ENCODE measurements at regions not wholly inside any gene's neighbourhood (a gene's known extent, or its start where the extent isn't known, plus 50 kb on each side); places are given as distances from the start of the nearest gene placed in this dataset.
"Not testable (repeated sequence)": the region's sequence is repeated elsewhere in the genome, so short reads cannot be mapped to it uniquely, and the experiment has no call there.

DNA sequence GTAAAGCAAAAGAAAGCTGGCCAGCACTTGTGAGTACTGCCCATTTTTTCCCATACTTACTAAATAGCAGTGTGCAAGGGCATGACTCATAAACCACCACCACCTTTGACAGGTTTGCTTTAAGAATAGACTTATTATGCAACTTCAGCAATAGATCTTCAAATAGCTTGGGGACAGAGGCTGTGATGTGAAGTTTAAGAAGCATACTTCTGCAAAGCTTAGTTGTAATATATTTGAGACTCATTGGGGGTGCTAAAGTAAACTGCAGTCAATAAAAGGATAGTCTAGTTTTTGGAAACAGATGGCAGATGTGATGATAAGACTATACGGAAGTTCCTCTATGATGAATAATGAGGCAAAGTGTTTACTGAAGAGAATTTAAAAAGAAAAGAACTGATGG lies 210.0 kb downstream of the PLA2G4A start:
- no peak for DNase-seq

DNA sequence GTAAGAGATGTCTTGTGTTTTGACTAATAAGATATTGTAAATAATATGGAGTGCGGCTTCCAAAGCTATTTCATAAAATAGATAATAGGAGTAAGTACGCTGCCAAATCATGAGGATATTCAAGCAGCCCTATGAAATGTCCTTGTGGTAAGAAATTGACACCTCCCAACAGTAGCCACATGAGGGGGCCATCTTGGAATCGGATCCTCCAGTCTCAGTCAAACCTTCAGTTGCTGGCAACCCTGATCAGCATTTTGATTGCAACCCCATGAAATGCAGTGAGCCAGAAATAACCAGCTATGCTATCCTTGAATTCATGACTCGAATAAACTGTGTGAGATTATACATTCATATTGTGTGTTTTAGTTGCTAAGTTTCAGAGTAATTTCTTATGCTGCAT lies 212.4 kb downstream of the PLA2G4A start:
- no peak for DNase-seq

DNA sequence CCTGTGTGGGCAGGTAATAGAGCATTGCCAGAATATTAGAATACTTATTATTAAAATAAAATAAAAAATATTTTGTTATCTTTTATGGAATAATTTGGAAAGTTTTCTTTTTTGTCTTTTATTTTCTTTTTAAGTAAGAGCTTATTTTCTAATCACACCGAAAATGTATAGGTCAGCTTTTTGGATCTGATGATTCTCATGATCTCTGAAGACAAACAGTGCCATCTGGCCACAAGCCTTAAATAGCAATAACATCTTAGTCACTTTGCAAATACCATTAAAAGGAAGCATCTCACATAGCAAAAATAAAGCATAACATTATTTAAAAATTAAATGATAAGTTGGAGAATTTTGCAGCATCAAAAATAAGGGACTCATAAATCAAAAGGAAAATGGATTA lies 213.8 kb downstream of the PLA2G4A start:
- no peak for DNase-seq

DNA sequence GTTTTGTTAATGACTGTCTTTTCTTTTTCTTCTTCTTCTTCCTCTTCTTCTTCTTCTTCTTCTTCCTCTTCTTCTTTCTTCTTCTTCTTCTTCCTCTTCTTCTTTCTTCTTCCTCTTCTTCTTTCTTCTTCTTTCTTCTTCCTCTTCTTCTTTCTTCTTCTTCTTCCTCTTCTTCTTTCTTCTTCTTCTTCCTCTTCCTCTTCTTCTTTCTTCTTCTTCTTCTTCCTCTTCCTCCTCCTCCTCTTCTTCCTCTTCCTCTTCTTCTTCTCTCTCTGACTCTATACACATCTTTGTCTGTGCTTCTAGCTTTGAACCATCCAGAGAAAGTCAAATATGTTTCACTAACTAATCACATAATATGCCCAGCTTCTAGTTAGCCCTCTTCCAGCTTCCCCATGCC lies 214.7 kb downstream of the PLA2G4A start:
- not testable (repeated sequence) for DNase-seq

DNA sequence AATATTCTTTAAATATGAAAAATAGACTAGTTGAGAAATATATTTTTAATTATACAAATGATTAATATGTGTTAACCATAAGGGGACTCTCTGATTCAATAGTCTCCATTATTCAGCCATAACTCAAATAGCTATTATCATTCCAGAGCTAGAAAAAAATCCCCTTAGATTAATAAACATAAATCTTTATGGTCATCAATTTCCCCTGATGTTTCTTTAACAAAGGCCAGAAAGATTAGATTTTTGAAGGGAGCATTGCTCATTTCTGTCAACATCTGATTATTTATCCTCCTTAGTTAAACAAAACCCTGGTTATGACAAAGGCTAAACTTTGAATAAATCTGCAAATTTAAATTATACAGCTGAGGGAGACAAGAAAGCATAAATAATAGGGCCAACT lies 215.7 kb downstream of the PLA2G4A start:
- DNase-seq, result no peak

DNA sequence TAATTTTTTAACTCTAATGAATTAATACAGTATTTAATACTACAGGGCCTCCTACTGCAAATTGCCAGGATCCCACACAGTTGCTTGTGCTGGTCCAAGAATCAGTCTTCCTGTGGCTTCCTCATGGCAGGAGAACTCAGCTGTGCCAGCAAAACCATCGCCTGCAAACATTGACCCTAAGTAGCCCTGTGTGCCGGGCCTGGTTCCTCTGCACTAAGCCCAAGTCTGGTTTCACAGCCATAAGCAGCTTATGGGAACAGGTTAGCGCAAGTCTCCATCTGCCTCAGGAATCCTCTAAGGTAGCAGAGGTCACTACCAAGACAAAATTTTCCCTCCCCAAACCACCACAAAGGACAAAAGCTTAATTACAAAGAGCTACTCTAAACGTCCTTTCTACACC lies 216.6 kb downstream of the PLA2G4A start:
- DNase-seq, result no peak

DNA sequence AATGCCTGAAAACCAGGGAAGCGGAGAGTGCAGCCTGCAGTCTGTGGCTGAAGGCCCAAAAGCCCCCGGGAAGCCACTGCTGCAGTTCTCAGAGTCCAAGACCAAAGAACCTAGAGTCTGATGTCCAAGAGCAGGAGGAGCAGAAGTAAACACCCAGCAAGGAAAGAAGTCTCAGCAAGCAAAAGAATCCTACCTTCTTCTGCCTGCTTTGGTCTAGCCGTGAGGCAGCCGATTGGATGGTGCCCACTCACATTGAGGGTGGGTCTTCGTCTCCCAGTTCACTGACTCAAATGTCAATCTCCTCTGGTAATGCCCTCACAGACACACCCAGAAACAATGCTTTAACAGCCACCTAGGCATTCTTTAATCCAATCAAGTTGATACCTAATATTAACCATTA lies 217.5 kb downstream of the PLA2G4A start:
- no peak for DNase-seq

DNA sequence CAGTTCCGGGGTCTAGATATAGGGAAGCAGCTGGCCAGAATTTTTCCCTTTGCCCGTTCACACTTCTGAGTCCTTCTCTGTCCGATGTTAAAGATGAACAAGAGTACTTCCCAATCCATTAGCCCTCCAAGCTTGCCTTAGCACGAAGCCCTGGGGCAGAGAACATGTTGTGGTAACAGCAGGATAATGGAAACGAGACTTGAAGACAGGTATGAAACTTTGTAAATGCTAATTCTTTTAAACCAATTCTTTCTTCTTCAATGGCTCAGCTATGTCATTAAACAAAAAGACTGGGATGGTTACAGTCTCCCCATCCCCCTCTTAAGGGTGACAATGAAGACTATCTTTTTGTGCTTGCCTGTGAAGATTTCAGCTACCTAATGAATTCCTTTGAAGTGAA lies 218.5 kb downstream of the PLA2G4A start:
- DNase-seq, result no peak

DNA sequence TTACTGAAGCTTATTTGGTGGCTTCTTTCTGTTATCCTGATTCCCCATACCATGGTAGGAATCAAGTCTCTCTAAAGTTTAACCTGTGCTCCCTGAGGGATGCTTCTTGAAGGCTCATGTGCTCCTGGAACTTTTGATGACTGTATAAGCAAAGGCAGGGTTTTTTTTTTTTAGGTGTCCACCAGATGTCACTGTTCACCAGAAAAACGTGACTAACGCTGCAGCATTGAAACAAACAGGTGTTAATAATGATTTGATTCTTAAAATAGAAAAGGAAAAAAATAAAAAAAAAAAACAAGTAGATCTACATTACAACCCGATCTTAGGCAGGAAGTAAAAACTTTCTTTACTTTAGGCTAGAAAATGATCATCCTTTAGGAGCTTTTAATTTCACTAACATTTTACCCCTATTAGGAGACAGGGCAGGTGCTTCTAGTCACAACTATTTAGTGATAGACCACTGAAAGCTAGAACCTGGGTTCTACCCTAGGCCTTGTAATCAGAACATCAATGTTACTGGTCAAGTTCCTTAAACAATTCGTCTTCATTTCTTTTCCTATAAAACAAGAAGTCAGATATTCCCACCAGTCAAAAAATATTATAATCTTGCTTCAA lies 223.0 kb downstream of the PLA2G4A start:
- peak; percentile 9 for DNase-seq

DNA sequence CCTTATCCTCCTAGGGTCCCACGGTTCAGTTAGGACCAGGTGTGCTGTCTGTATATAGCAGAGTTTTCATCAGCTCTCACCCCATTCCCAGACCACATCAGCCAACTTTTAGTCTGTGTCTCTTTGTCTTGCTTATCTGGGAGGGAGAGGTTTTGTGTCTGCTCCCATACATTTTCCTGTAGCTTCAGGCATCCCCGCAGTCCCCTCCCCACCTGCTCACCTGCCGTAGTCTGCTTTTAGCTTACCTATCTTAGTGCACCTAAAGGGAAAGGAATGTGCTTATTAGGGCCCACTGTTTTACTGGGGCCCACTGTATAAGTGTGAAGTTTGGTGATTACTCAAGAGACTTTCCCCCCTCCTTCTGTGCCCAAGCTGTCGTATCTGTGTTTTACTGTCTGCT lies 225.1 kb downstream of the PLA2G4A start:
- no peak for DNase-seq

DNA sequence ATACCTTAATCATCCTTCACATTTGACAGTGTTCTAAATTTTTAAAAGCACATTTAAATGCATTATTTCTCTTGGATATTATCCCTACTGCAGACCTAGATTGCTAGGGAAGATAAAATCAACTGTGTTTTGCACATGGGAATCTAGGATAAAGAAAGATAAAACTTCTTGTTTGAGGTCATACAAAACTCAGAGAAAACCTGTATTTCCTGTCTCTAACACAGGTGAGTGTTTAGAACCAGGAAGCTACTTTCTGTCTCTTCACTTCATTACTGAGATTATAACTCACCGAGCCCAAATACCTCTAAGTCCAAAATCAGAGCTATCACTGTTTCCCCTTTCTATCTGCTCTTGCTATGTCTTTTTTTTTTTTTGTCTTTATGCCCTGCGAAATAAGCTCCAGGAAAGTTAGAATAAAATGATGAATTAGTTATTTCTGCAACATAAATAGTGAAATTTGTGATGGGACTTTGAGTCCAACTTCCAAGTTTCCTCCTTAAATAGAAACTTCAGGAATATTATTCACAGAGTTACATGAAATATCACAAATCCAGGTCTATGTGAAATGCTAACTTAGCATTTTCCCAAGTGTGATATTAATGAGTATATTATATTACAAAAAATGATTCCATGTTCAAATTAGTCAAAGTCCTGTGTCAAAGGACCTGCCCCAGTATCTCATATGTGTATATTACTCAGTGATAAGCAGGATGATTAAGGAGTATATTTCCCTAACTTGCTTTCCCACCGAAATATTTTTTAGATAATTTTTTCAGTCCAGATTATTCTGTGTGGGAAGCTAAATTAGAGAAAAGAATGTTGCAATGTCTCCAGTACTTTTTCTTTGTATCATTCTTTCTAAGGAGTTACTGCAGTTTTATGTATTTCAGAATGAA lies 226.4 kb downstream of the PLA2G4A start:
- no peak for DNase-seq

DNA sequence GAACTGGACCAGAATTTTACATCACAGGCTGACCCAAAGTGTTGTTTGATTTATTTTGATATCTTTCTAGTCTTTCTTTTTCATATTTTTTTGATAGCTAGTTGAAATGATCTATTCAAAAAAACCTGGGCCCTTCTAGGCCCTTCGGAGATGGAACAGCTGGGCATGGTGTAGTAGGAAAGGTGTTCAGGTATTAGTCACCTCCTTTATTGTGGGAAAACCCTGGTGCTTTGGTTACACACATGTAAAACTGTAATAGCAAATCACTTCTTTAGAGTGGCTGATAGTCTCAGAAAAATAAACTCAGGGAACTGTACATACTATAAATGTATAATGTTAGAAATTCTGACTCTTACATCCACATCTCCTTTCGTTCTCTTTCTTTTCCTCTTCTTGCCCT lies 234.5 kb downstream of the PLA2G4A start:
- no peak for DNase-seq

DNA sequence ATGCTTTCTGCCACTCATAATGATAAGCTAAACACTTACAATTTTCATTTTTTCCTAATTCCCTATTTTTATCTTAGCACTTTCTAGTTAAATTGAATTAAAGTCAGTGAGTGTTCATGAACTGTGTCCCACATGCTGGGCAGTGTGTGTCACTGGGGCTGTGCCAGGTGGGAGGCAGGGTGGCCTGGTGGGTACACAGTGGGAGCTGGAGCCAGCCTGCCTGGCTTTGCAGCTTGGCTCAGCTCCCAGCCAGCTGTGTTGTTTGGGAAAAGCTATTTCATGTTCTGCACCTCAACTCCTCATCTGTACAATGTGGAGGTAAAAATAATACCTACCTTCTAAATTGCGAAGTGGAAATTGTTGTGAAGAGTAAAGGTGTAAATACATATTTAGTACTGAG lies 238.4 kb downstream of the PLA2G4A start:
- DNase-seq, result no peak

DNA sequence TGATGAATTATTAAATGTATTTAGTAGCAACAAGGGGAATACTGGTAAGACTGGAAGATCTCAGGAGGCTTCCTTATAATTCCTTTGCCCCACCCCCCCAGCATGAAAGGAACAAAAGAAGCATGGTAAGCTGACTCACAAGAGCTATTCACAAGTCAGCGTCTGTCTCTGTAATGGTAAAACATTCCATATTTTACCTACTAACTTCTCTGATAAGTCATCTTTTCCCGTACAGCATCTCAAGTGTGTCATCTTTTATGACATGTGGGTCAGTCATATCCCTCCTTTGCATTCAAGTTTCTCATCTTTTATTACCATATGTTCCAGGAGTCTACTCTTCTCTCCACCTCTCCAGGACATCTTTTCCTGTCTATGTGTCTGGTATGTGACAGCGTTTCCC lies 241.3 kb downstream of the PLA2G4A start:
- no peak for DNase-seq

DNA sequence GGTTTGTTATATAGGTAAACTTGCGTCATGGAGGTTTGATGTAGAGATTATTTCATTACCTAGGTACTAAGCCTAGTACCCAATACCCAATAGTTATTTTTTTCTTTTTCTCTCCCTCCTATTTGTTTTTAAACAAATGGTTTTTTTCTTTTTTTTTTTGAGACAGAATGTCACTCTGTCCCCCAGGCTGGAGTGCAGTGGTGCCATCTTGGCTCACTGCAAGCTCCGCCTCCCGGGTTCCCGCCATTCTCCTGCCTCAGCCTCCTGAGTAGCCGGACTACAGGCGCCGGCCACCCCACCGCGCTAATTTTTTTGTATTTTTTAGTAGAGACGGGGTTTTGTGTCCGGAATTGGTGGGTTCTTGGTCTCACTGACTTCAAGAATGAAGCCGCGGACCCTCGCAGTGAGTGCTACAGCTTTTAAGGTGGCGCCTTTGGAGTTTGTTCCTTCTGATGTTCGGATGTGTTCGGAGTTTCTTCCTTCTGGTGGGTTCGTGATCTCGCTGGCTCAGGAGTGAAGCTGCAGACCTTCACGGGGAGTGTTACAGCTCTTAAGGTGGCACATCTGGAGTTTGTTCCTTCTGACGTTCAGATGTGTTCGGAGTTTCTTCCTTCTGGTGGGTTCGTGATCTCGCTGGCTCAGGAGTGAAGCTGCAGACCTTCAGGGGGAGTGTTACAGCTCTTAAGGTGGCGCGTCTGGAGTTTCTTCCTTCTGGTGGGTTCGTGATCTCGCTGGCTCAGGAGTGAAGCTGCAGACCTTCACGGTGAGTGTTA lies 243.7 kb downstream of the PLA2G4A start:
- DNase-seq, result peak; percentile 18

DNA sequence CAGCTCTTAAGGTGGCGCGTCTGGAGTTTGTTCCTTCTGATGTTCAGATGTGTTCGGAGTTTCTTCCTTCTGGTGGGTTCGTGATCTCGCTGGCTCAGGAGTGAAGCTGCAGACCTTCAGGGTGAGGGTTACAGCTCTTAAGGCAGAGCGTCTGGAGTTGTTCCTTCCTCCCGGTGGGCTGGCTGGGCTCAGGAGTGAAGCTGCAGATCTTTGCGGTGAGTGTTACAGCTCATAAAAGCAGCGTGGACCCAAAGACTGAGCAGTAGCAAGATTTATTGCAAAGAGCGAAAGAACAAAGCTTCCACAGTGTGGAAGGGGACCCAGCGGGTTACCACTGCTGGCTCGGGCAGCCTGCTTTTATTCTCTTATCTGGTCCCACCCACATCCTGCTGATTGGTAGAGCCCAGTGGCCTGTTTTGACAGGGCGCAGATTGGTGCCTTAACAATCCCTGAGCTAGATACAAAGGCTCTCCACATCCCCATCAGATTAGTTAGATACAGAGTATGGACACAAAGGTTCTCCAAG lies 244.3 kb downstream of the PLA2G4A start:
- DNase-seq, result not testable (repeated sequence)

DNA sequence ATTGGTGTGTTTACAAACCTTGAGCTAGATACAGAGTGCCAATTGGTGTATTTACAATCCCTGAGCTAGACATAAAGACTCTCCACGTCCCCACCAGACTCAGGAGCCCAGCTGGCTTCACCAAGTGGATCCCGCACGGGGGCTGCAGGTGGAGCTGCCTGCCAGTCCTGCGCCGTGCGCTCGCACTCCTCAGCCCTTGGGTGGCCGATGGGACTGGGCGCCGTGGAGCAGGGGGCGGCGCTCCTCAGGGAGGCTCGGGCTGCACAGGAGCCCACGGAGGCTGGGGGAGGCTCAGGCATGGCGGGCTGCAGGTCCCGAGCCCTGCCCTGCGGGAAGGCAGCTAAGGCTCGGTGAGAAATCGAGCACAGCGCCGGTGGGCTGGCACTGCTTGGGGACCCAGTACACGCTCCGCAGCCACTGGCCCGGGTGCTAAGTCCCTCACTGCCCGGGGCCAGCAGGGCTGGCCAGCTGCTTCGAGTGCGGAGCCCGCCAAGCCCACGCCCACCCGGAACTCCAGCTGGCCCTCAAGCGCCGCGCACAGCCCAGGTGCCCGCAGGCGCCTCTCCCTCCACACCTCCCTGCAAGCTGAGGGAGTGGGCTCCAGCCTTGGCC lies 245.0 kb downstream of the PLA2G4A start:
- DNase-seq, result not testable (repeated sequence)

DNA sequence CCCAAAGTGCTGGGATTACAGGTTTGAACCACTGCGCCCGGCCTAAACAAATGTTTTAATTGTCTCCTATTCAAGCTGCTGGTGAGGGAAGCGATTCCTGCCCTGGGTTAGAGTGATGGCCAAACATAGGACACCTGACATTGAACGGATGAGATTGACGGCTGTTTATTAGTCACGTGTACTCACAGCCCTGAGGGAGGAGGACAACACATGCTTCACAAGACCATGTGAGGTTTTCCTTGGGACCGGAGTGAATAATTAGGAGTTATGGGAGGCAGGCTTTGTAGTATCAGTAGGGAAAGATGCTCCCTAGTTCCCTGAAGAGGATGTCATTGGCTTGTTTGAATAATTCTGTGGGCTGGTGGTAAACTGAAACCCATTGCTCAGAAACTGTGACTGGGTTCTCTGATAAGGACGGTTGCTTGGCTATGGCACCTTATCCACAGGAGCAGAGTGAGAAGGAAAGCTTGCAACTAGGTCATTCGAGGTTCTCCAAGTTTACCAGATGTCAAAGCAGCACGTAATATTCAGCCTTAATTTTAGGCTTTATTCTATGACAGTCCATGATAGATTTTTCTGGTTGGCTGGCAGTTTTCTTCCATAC lies 245.8 kb downstream of the PLA2G4A start:
- DNase-seq, result no peak

DNA sequence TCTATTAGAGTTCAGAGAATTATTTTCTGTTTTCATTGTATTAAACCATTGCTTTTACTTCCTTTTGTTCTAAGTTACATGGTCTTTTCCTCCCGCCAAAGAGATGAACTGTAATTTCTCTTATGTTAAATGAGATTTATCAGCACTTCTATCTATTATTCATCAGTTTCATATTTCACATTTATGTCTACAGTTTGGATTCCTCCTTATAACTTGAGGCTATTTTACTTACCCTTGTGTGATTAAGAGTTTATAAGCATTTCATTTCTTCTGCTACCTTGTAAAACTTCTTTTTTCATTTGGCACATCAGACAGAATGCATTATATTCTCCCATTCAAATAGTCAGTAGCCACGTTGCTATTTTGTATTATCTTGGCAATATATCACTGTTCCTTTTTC lies 248.2 kb downstream of the PLA2G4A start:
- no peak for DNase-seq

DNA sequence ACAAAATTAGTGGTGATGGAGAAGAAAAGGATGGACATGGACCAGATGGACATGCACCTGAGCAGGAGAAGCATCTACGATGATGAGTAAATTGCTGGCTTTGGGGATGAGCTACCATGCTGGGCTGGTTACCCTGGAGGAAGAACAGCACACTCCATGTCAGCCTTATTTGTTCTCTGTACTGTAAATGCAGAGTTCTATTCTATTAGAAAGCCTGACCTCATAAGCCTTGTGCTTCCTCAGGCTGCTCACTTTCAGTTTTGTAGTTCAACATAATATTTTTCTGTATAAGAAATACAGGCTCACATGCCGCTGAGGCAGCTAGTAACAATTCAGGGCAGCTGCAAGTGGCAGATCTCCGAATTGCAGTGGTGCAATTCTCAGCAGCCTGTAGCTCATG lies 249.6 kb downstream of the PLA2G4A start:
- DNase-seq, result no peak

DNA sequence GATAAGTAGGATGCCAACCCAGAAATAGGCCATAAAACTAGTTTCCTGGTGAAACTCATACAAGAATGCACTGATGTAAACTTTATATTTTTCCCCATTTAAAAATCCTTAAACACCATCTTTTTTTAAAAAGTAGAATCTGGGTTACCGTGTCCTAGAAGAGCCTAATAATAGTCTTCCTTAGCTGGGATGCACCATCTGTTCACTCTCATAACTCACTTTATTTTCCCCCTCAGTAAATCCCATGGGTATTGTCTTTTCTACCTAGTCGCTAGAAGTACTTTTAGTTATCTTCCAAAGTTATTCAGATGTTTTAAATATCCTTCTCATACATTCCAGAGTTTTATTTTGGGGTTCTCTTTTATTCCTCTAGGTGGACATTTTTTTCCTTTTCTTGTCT lies 250.2 kb downstream of the PLA2G4A start:
- no peak for DNase-seq

DNA sequence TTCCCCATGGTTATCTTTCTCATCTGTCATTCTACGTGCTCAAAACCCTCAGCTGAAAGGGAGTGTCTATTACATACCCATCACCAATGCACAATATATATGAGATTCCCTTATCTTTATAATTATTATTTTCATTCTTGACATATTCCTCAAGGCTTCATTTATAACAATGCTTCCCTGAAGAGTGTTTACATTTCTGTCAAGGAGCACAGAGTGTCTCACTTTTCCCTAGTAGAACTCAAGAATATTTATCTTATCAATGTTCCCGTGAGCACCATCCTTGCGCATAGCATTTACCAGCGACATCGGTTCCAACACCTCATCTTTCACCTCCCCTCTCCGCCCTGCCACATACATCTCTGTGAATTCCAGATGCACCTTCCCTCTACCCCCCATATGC lies 250.6 kb downstream of the PLA2G4A start:
- DNase-seq, result no peak

DNA sequence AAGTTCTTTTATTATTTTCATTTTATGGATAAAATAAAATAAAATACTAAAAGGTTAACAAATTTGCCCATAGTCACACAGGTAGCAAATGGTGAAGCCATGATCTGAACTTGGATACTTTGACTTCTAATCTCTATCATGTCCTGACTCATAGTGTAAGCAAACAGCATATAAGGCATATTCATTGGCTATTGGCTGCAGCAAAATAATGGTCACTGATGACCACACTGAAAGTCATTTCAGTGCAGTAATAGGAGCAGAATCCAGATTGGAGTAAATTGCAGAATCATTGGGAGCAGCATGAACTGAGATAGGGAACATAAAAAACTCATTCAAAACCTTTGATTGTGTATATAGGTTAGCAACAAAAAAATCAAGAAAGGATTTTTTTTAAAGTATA lies 262.9 kb downstream of the PLA2G4A start:
- no peak for DNase-seq

Data from central memory CD4-positive, alpha-beta T cell (primary cell).